ENCODE measurements at regions not wholly inside any gene's neighbourhood (a gene's known extent, or its start where the extent isn't known, plus 50 kb on each side); places are given as distances from the start of the nearest gene placed in this dataset.

DNA sequence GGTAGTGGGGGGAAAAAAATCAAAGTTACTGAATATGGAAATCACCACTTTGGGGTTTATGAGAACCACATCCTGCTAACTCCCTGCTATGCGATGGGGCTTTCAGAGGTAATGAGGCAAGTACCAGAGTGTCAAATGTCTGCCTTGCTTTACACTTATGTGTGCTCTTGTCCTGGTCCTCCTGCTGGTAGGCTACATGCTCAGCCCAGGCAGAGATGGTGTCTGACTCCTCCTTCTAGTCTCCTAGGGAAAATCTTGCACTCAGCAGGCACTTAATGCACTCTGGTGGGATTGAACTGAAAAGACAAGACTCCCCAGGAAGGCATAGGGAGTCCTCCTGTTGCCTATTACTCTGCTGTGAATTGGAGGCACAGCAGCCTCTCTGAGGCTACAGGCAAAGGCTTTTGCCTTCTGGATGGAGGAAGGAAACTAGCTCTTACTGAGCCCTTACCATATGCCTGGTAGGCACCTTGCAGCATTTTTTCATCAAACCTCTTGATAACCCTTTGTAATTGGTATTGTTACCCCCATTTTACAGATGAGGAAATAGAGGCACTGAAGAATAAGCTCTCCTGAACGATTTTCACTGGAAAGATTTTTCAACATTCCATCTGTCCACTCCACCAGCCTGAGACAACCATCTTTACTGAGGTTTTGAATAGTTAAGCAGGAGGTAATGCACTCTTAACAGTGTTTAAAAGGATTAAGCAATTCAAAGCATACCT is 132.1 kb upstream of the PAX6 start:
- TF ChIP-seq, protein P1, sequence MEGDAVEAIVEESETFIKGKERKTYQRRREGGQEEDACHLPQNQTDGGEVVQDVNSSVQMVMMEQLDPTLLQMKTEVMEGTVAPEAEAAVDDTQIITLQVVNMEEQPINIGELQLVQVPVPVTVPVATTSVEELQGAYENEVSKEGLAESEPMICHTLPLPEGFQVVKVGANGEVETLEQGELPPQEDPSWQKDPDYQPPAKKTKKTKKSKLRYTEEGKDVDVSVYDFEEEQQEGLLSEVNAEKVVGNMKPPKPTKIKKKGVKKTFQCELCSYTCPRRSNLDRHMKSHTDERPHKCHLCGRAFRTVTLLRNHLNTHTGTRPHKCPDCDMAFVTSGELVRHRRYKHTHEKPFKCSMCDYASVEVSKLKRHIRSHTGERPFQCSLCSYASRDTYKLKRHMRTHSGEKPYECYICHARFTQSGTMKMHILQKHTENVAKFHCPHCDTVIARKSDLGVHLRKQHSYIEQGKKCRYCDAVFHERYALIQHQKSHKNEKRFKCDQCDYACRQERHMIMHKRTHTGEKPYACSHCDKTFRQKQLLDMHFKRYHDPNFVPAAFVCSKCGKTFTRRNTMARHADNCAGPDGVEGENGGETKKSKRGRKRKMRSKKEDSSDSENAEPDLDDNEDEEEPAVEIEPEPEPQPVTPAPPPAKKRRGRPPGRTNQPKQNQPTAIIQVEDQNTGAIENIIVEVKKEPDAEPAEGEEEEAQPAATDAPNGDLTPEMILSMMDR (optimal IDR thresholded peaks at IDR 0.05 in 1 of 3, IDR thresholded peaks at IDR 0.05 in 1 of 3, conservative IDR thresholded peaks at IDR 0.05 in 1 of 3; ENCODE audit: extremely low read depth in 1 of 3, insufficient read depth in 2 of 3, low read length in 3 of 3): no peak
- TF ChIP-seq EZH2 (IDR thresholded peaks at IDR 0.05; ENCODE audit: low read length): no peak
